SW480 (cell line): ENCODE measurements at regions not wholly inside any gene's neighbourhood (a gene's known extent, or its start where the extent isn't known, plus 50 kb on each side); places are given as distances from the start of the nearest gene placed in this dataset.
"Not testable (repeated sequence)": the region's sequence is repeated elsewhere in the genome, so short reads cannot be mapped to it uniquely, and the experiment has no call there.

Experiments
- DNase-seq: peaks from one replicate; pipeline ENCODE4 v3.0.0-alpha.2; 2016; ENCODE audit warnings: low spot score

GRCh38 chr16:73108195-73108963 is 60.5 kb upstream of the ZFHX3 start:
- no peak for DNase-seq

- DNase-seq = no peak
Measured at GRCh38 chr16:73107371-73107770, 59.4 kb upstream of the ZFHX3 start.

- no peak for DNase-seq
Measured at GRCh38 chr16:73106329-73107034, 58.6 kb upstream of the ZFHX3 start.

GRCh38 chr16:73101568-73101967 is 53.6 kb upstream of the ZFHX3 start:
- DNase-seq = no peak

GRCh38 chr16:73099601-73100000 is 51.7 kb upstream of the ZFHX3 start:
- DNase-seq = not testable (repeated sequence)
